OCI-LY1 (cell line): ENCODE measurements at regions not wholly inside any gene's neighbourhood (a gene's known extent, or its start where the extent isn't known, plus 50 kb on each side); places are given as distances from the start of the nearest gene placed in this dataset.

Experiments
- H2AFZ ChIP-seq: fragments of 200-600 bp; sonication (generic), shearing (Covaris generic); 2 replicates; pipeline ENCODE4 v1.6.0; 2014; ENCODE audit warnings: antibody characterized with exemption, mild to moderate bottlenecking, low read length
- H3F3A ChIP-seq: fragments of 200-600 bp; sonication (generic), shearing (Covaris generic); 2 replicates; pipeline ENCODE4 v1.6.0; 2014; ENCODE audit warnings: mild to moderate bottlenecking, antibody characterized with exemption, low read length, moderate library complexity; ENCODE audit not compliant: insufficient read depth
- H3K27ac ChIP-seq: fragments of 200-600 bp; sonication (generic); 2 replicates; pipeline ENCODE4 v1.5.1; 2014; ENCODE audit warnings: low read length, mixed run types, mild to moderate bottlenecking, low read depth; ENCODE audit not compliant: poor library complexity, severe bottlenecking
- H3K27me3 ChIP-seq: fragments of 200-600 bp; sonication (generic); 2 replicates; pipeline ENCODE4 v1.6.0; 2014; ENCODE audit warnings: antibody characterized with exemption, mild to moderate bottlenecking, low read length, moderate library complexity; ENCODE audit not compliant: insufficient read depth
- H3K36me3 ChIP-seq: fragments of 200-600 bp; sonication (generic); 2 replicates; pipeline ENCODE4 v1.6.1; 2014; ENCODE audit warnings: mild to moderate bottlenecking, antibody characterized with exemption, low read length, moderate library complexity, mixed read lengths; ENCODE audit not compliant: insufficient read depth
- H3K4me1 ChIP-seq: fragments of 200-600 bp; sonication (generic); 2 replicates; pipeline ENCODE4 v1.5.1; 2014; ENCODE audit warnings: mild to moderate bottlenecking, low read length, moderate library complexity; ENCODE audit not compliant: insufficient read depth, severe bottlenecking
- H3K4me2 ChIP-seq: fragments of 200-600 bp; sonication (generic), shearing (Covaris generic); 2 replicates; pipeline ENCODE4 v1.6.1; 2014; ENCODE audit warnings: low read length
- H3K4me3 ChIP-seq: fragments of 200-600 bp; sonication (generic); 2 replicates; pipeline ENCODE4 v1.5.1; 2014; ENCODE audit warnings: low read length, low read depth, mild to moderate bottlenecking, mixed read lengths; ENCODE audit not compliant: poor library complexity, severe bottlenecking
- H3K79me2 ChIP-seq: fragments of 200-600 bp; shearing (Covaris generic); 2 replicates; pipeline ENCODE4 v1.6.1; 2016; ENCODE audit warnings: mixed run types, low read length, mixed read lengths; ENCODE audit not compliant: insufficient read depth
- H3K9ac ChIP-seq: fragments of 200-600 bp; sonication (generic), shearing (Covaris generic); 2 replicates; pipeline ENCODE4 v1.6.1; 2014; ENCODE audit warnings: mild to moderate bottlenecking, low read length, mixed read lengths
- H3K9me2 ChIP-seq: fragments of 200-600 bp; sonication (generic), shearing (Covaris generic); 2 replicates; pipeline ENCODE4 v1.6.1; 2014; ENCODE audit warnings: low read depth, mild to moderate bottlenecking, low read length, mixed read lengths
- H3K9me3 ChIP-seq: fragments of 200-600 bp; shearing (Covaris generic); 2 replicates; pipeline ENCODE4 v1.6.1; 2014; ENCODE audit warnings: low read length, mixed read lengths
- H4K20me1 ChIP-seq: fragments of 200-600 bp; sonication (generic), shearing (Covaris generic); 2 replicates; pipeline ENCODE4 v1.6.0; 2016; ENCODE audit warnings: mild to moderate bottlenecking, low read length; ENCODE audit not compliant: insufficient read depth
- CTCF ChIP-seq: fragments of 200-600 bp; sonication (generic), shearing (Covaris generic); IDR thresholded peaks from 2 replicates; pipeline ENCODE4 v1.5.1; 2017; ENCODE audit warnings: mild to moderate bottlenecking, antibody characterized with exemption, low read length, moderate library complexity, mixed read lengths
- EZH2 ChIP-seq: fragments of 200-600 bp; sonication (generic), shearing (Covaris generic); IDR thresholded peaks from 2 replicates; pipeline ENCODE4 v1.8.0; 2017; ENCODE audit warnings: borderline replicate concordance, mixed run types, mild to moderate bottlenecking, antibody characterized with exemption, low read length, moderate library complexity, mixed read lengths

GRCh38 chr4:188336891-188337290 is 197.7 kb downstream of the TRIML1 start:
- Histone ChIP-seq H3K4me2 (no peak overlapping the region), H3K9ac (no peak overlapping the region), H3K36me3 (no peaks in the 10 kb centered on the region), H2AFZ (no peak overlapping the region), H3K4me3 (no peak overlapping the region), H3K79me2 (no peaks in the 10 kb centered on the region), H3K9me3 (no peaks in the 10 kb centered on the region), H3F3A (no peaks in the 10 kb centered on the region), H4K20me1 (no peaks in the 10 kb centered on the region), H3K27ac (no peak overlapping the region), H3K27me3 (no peaks in the 10 kb centered on the region), H3K9me2 (no peaks in the 10 kb centered on the region), H3K4me1 (no peaks in the 10 kb centered on the region)
- TF ChIP-seq EZH2 (no peak), CTCF (no peak)

- Histone ChIP-seq H3F3A (no peaks in the 10 kb centered on the region), H3K9me3 (no peaks in the 10 kb centered on the region), H3K9me2 (no peaks in the 10 kb centered on the region), H3K4me2 (no peak overlapping the region), H3K9ac (no peak overlapping the region), H3K27me3 (no peaks in the 10 kb centered on the region), H3K4me1 (no peaks in the 10 kb centered on the region), H3K4me3 (no peak overlapping the region), H3K79me2 (no peaks in the 10 kb centered on the region), H2AFZ (no peak overlapping the region), H3K27ac (no peak overlapping the region), H3K36me3 (no peaks in the 10 kb centered on the region), H4K20me1 (no peaks in the 10 kb centered on the region)
- TF ChIP-seq CTCF (no peak), EZH2 (no peak)
Measured at GRCh38 chr4:188341428-188341827, 202.2 kb downstream of the TRIML1 start.

- TF ChIP-seq EZH2, result no peak
- no peak for TF ChIP-seq CTCF
Measured at GRCh38 chr4:188346171-188346809, 207.0 kb downstream of the TRIML1 start.

More at GRCh38 chr4:188346171-188346809, 207.0 kb downstream of the TRIML1 start:
- H3K9me2 ChIP-seq, result no peaks in the 10 kb centered on the region
- no peaks in the 10 kb centered on the region for H3K9me3 ChIP-seq
- H2AFZ ChIP-seq, result no peak overlapping the region
- H3K27ac ChIP-seq, result no peak overlapping the region
- no peaks in the 10 kb centered on the region for H3K4me1 ChIP-seq
- no peaks in the 10 kb centered on the region for H3K27me3 ChIP-seq
- H4K20me1 ChIP-seq, result no peaks in the 10 kb centered on the region
- H3K36me3 ChIP-seq, result no peaks in the 10 kb centered on the region
- H3K4me2 ChIP-seq, result no peak overlapping the region
- no peaks in the 10 kb centered on the region for H3F3A ChIP-seq
- H3K4me3 ChIP-seq, result no peak overlapping the region
- no peak overlapping the region for H3K9ac ChIP-seq
- no peaks in the 10 kb centered on the region for H3K79me2 ChIP-seq
